ENCODE measurements at regions not wholly inside any gene's neighbourhood (a gene's known extent, or its start where the extent isn't known, plus 50 kb on each side); places are given as distances from the start of the nearest gene placed in this dataset.

DNA sequence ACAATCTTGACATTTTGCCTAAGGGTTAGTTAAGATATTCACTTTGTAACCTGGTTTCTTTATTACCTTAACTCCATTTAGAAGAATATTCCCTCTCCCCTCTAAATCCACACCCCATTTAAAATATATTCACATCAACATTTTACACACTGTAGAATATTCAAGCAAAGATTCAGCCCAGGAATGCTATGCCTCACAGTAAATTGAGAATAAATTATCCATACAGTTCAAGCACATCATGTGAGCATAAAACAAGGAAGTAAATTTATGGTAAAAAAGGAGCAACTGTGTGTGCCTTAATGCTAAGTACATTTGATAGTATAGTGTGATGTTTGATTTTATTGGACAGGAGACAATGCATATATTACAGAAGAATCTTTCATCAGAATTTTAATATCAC is 806.6 kb upstream of the KIF2B start:
- TF ChIP-seq, protein P1, sequence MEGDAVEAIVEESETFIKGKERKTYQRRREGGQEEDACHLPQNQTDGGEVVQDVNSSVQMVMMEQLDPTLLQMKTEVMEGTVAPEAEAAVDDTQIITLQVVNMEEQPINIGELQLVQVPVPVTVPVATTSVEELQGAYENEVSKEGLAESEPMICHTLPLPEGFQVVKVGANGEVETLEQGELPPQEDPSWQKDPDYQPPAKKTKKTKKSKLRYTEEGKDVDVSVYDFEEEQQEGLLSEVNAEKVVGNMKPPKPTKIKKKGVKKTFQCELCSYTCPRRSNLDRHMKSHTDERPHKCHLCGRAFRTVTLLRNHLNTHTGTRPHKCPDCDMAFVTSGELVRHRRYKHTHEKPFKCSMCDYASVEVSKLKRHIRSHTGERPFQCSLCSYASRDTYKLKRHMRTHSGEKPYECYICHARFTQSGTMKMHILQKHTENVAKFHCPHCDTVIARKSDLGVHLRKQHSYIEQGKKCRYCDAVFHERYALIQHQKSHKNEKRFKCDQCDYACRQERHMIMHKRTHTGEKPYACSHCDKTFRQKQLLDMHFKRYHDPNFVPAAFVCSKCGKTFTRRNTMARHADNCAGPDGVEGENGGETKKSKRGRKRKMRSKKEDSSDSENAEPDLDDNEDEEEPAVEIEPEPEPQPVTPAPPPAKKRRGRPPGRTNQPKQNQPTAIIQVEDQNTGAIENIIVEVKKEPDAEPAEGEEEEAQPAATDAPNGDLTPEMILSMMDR (IDR thresholded peaks at IDR 0.05 in 2 of 3, conservative IDR thresholded peaks at IDR 0.05 in 1 of 3; ENCODE audit: borderline replicate concordance in 1 of 3, insufficient read depth in 1 of 3, low read depth in 2 of 3, low read length in 2 of 3) = no peak
- TF ChIP-seq, protein P2, sequence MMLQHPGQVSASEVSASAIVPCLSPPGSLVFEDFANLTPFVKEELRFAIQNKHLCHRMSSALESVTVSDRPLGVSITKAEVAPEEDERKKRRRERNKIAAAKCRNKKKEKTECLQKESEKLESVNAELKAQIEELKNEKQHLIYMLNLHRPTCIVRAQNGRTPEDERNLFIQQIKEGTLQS (IDR thresholded peaks at IDR 0.05) = no peak

Data from HCT116 (cell line).